ENCODE measurements at regions not wholly inside any gene's neighbourhood (a gene's known extent, or its start where the extent isn't known, plus 50 kb on each side); places are given as distances from the start of the nearest gene placed in this dataset.
"Not testable (repeated sequence)": the region's sequence is repeated elsewhere in the genome, so short reads cannot be mapped to it uniquely, and the experiment has no call there.

- intact Hi-C loops (cut with micrococcal nuclease) = no loop called here
- no peaks in the 10 kb centered on the region for H3K9me2 ChIP-seq (replicated peaks; ENCODE audit: low read length)
- no peak overlapping the region for H3K27ac ChIP-seq (ENCODE audit: low read length)
- H3K4me2 ChIP-seq (ENCODE audit: low read length) = no peak overlapping the region
- TF ChIP-seq EZH2phosphoT487 (IDR thresholded peaks at IDR 0.05; ENCODE audit: borderline replicate concordance, low read length) = no peak
- no peak for TF ChIP-seq EZH2 (IDR thresholded peaks at IDR 0.05; ENCODE audit: low read length, unreplicated experiment)
- TF ChIP-seq, protein P1, sequence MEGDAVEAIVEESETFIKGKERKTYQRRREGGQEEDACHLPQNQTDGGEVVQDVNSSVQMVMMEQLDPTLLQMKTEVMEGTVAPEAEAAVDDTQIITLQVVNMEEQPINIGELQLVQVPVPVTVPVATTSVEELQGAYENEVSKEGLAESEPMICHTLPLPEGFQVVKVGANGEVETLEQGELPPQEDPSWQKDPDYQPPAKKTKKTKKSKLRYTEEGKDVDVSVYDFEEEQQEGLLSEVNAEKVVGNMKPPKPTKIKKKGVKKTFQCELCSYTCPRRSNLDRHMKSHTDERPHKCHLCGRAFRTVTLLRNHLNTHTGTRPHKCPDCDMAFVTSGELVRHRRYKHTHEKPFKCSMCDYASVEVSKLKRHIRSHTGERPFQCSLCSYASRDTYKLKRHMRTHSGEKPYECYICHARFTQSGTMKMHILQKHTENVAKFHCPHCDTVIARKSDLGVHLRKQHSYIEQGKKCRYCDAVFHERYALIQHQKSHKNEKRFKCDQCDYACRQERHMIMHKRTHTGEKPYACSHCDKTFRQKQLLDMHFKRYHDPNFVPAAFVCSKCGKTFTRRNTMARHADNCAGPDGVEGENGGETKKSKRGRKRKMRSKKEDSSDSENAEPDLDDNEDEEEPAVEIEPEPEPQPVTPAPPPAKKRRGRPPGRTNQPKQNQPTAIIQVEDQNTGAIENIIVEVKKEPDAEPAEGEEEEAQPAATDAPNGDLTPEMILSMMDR (conservative IDR thresholded peaks at IDR 0.05; ENCODE audit: low read depth, low read length) = no peak
- CTCF ChIA-PET = interaction anchor here (0.6 kb wide), 1 partner anchor 88 kb away, joined by 3 read pairs; no protein-coding TSS in a partner anchor
- H3K27me3 ChIP-seq (ENCODE audit: low read length) = no peaks in the 10 kb centered on the region
- H3K4me1 ChIP-seq (ENCODE audit: insufficient read depth, low read length) = no peaks in the 10 kb centered on the region
- no peaks in the 10 kb centered on the region for H3K9me3 ChIP-seq (ENCODE audit: low read length)
- no peak overlapping the region for H3K9ac ChIP-seq (ENCODE audit: low read length)
- POLR2A ChIA-PET (ENCODE audit: unreplicated experiment) = no interaction called here
- H3K79me2 ChIP-seq (ENCODE audit: low read length) = no peaks in the 10 kb centered on the region
- H2AFZ ChIP-seq (ENCODE audit: low read length) = no peak overlapping the region
- ATAC-seq (no peak), DNase-seq (no peak)
- BruUV-seq (replicated peaks) = no TSS peak
- no peaks in the 10 kb centered on the region for H4K20me1 ChIP-seq (ENCODE audit: low read length)
- no peak overlapping the region for H3K4me3 ChIP-seq (ENCODE audit: low read length)
- H3K36me3 ChIP-seq (ENCODE audit: low read depth, low read length) = no peaks in the 10 kb centered on the region
- H3F3A ChIP-seq (ENCODE audit: low read length, unreplicated experiment) = no peaks in the 10 kb centered on the region
These were observed 121.5 kb downstream of the SLC4A3 start for GRCh38 chr2:219748671-219749570.

- POLR2A ChIA-PET (ENCODE audit: unreplicated experiment); H3K9me3 ChIP-seq (ENCODE audit: low read length); H3K27ac ChIP-seq (ENCODE audit: low read length); BruUV-seq (replicated peaks); H3F3A ChIP-seq (ENCODE audit: low read length, unreplicated experiment); H3K4me1 ChIP-seq (ENCODE audit: insufficient read depth, low read length); intact Hi-C loops (cut with micrococcal nuclease); ATAC-seq; DNase-seq; H3K9ac ChIP-seq (ENCODE audit: low read length); H3K27me3 ChIP-seq (ENCODE audit: low read length); H4K20me1 ChIP-seq (ENCODE audit: low read length); H3K4me2 ChIP-seq (ENCODE audit: low read length); H3K79me2 ChIP-seq (ENCODE audit: low read length); CTCF ChIA-PET; H2AFZ ChIP-seq (ENCODE audit: low read length); H3K4me3 ChIP-seq (ENCODE audit: low read length); H3K9me2 ChIP-seq (replicated peaks; ENCODE audit: low read length); H3K36me3 ChIP-seq (ENCODE audit: low read depth, low read length): not testable (repeated sequence)
These were observed 123.7 kb downstream of the SLC4A3 start for GRCh38 chr2:219751121-219751520.

DNA sequence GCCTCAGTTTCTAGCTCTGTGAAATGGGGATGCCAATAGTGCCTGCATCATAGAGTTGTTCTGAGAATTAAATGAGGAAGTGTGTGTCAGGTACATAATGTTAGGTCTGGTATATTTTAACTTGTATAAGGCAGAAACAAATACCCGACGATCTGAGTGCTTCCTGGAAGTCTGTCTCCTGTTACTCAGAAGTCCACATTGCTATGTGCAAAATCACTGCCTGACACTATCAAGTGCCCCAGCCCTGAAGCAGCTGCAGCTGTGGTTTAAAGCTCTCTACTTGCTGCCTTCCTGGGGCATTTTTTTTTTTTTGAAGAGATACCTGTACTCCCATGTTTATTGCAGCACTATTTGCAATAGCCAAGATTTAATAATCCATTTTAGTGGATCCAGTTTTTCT is 125.3 kb downstream of the SLC4A3 start:
- no peaks in the 10 kb centered on the region for H3F3A ChIP-seq (ENCODE audit: low read length, unreplicated experiment)
- no peak overlapping the region for H3K4me2 ChIP-seq (ENCODE audit: low read length)
- H3K4me3 ChIP-seq (ENCODE audit: low read length) = no peak overlapping the region
- no peaks in the 10 kb centered on the region for H3K9me2 ChIP-seq (replicated peaks; ENCODE audit: low read length)
- H4K20me1 ChIP-seq (ENCODE audit: low read length) = no peaks in the 10 kb centered on the region
- no peaks in the 10 kb centered on the region for H3K36me3 ChIP-seq (ENCODE audit: low read depth, low read length)
- H3K9ac ChIP-seq (ENCODE audit: low read length) = no peak overlapping the region
- no peaks in the 10 kb centered on the region for H3K79me2 ChIP-seq (ENCODE audit: low read length)
- intact Hi-C loops (cut with micrococcal nuclease) = no loop called here
- H3K27me3 ChIP-seq (ENCODE audit: low read length) = no peaks in the 10 kb centered on the region
- no peaks in the 10 kb centered on the region for H3K9me3 ChIP-seq (ENCODE audit: low read length)
- POLR2A ChIA-PET (ENCODE audit: unreplicated experiment) = no interaction called here
- BruUV-seq (replicated peaks) = no TSS peak
- H3K4me1 ChIP-seq (ENCODE audit: insufficient read depth, low read length) = no peaks in the 10 kb centered on the region
- ATAC-seq (no peak), DNase-seq (no peak)
- no peak overlapping the region for H3K27ac ChIP-seq (ENCODE audit: low read length)
- TF ChIP-seq EZH2phosphoT487 (IDR thresholded peaks at IDR 0.05; ENCODE audit: borderline replicate concordance, low read length) (no peak), EZH2 (IDR thresholded peaks at IDR 0.05; ENCODE audit: low read length, unreplicated experiment) (no peak)
- TF ChIP-seq, protein P1 (conservative IDR thresholded peaks at IDR 0.05; ENCODE audit: low read depth, low read length) = no peak
- no peak overlapping the region for H2AFZ ChIP-seq (ENCODE audit: low read length)
- CTCF ChIA-PET = no interaction called here
